Natural killer cell (primary cell): ENCODE measurements at regions not wholly inside any gene's neighbourhood (a gene's known extent, or its start where the extent isn't known, plus 50 kb on each side); places are given as distances from the start of the nearest gene placed in this dataset.

Experiments used
- ATAC-seq, 3 donors: fragments of 150-1000 bp in 2 of 3; fragments of 200-7000 bp in 1 of 3; cut with Tn5 transposase; 1 replicate in 1 of 3; 2 replicates in 2 of 3; pipeline ENCODE4 v1.10.0; 2021; ENCODE audit warnings: mild to moderate bottlenecking in 2 of 3, moderate library complexity in 2 of 3
- DNase-seq, 2 donors: peaks; one replicate each; pipeline versions ENCODE4 v3.0.0 to v3.0.0-alpha.2; 2013 to 2021; ENCODE audit warnings: mixed read lengths in 1 of 2
- H3K27ac ChIP-seq: one replicate; pipeline ENCODE4 v1.5.1; 2013; ENCODE audit warnings: mild to moderate bottlenecking, low read length
- H3K27me3 ChIP-seq: one replicate; pipeline ENCODE4 v1.6.1; 2013; ENCODE audit warnings: low read length; ENCODE audit not compliant: control insufficient read depth, insufficient read depth
- H3K36me3 ChIP-seq: one replicate; pipeline ENCODE4 v1.6.1; 2013; ENCODE audit warnings: low read length; ENCODE audit not compliant: control insufficient read depth, insufficient read depth
- H3K4me1 ChIP-seq: one replicate; pipeline ENCODE4 v1.6.1; 2013; ENCODE audit warnings: low read length; ENCODE audit not compliant: control insufficient read depth, insufficient read depth
- H3K4me3 ChIP-seq: one replicate; pipeline ENCODE4 v1.5.1; 2013; ENCODE audit warnings: low read length
- H3K9me3 ChIP-seq: one replicate; pipeline ENCODE4 v1.6.1; 2013; ENCODE audit warnings: low read length; ENCODE audit not compliant: control insufficient read depth, insufficient read depth
- H3K27ac Mint-ChIP-seq, 2 donors: one replicate each; pipeline ENCODE4 v1.8.0; 2022; ENCODE audit warnings: mild to moderate bottlenecking in 2 of 2, mixed read lengths in 2 of 2, moderate library complexity in 1 of 2
- H3K27me3 Mint-ChIP-seq, 2 donors: one replicate each; pipeline ENCODE4 v1.8.0; 2022; ENCODE audit warnings: low read depth in 2 of 2, mixed read lengths in 2 of 2
- H3K36me3 Mint-ChIP-seq: one replicate; pipeline ENCODE4 v1.8.0; 2022; ENCODE audit warnings: mixed read lengths
- H3K4me1 Mint-ChIP-seq, 2 donors: one replicate each; pipeline ENCODE4 v1.8.0; 2022; ENCODE audit warnings: mixed read lengths in 2 of 2
- H3K4me3 Mint-ChIP-seq: one replicate; pipeline ENCODE4 v1.8.0; 2022; ENCODE audit warnings: mild to moderate bottlenecking, moderate library complexity, mixed read lengths
- H3K9me3 Mint-ChIP-seq, 2 donors: one replicate each; pipeline ENCODE4 v1.8.0; 2022; ENCODE audit warnings: mixed read lengths in 2 of 2
- CTCF ChIP-seq: fragments of 200-600 bp; IDR thresholded peaks from one replicate; pipeline ENCODE4 v1.8.0; 2022; ENCODE audit warnings: antibody characterized with exemption
- WGBS: methylation state at CpG from one replicate; pipeline ENCODE4 v1.1.7; 2013; ENCODE audit warnings: missing lambda C conversion rate; ENCODE audit not compliant: insufficient coverage; 5-methylcytosine and 5-hydroxymethylcytosine counted together
- intact Hi-C: fragments of 100-400 bp; cut with micrococcal nuclease; formaldehyde crosslinking; loops from one replicate; pipeline ENCODE4 v1.14.2; 2022

GRCh38 chr21:16069178-16070112 is 339.7 kb downstream of the USP25 start:
- Mint-ChIP-seq H3K36me3 (no peaks in the 10 kb centered on the region), H3K27me3 (no peaks in the 10 kb centered on the region), H3K4me3 (no peak overlapping the region), H3K4me1 (no peaks in the 10 kb centered on the region), H3K27ac (no peak overlapping the region), H3K9me3 (peaks cover 0 to 3% of the 10 kb centered on the region in 2 donors)
- DNase-seq (no peak), ATAC-seq (no peak)
- TF ChIP-seq CTCF, result no peak
- Histone ChIP-seq H3K36me3 (no peaks in the 10 kb centered on the region), H3K27ac (no peak overlapping the region), H3K4me1 (no peaks in the 10 kb centered on the region), H3K9me3 (no peaks in the 10 kb centered on the region), H3K27me3 (no peaks in the 10 kb centered on the region), H3K4me3 (no peak overlapping the region)
- intact Hi-C loops, result no loop called here
- no CpG with 5 or more reads among the region's 9 CpGs for WGBS

- ATAC-seq, result no peak
- Histone ChIP-seq H3K27ac (no peak overlapping the region), H3K27me3 (no peaks in the 10 kb centered on the region), H3K4me3 (no peak overlapping the region), H3K4me1 (no peaks in the 10 kb centered on the region), H3K36me3 (no peaks in the 10 kb centered on the region), H3K9me3 (no peaks in the 10 kb centered on the region)
- no peak overlapping the region for H3K27ac Mint-ChIP-seq
- peaks cover 0 to 3% of the 10 kb centered on the region in 2 donors for H3K9me3 Mint-ChIP-seq
- no peaks in the 10 kb centered on the region for H3K4me1 Mint-ChIP-seq
- 97% methylated on average over 6 of the region's 7 CpGs for WGBS
- H3K4me3 Mint-ChIP-seq, result no peak overlapping the region
- intact Hi-C loops, result no loop called here
- DNase-seq, result no peak
- H3K27me3 Mint-ChIP-seq, result no peaks in the 10 kb centered on the region
- TF ChIP-seq CTCF, result no peak
- H3K36me3 Mint-ChIP-seq, result no peaks in the 10 kb centered on the region
Measured at GRCh38 chr21:16070207-16070651, 340.4 kb downstream of the USP25 start.

GRCh38 chr21:16071092-16071491 is 341.3 kb downstream of the USP25 start:
- intact Hi-C loops, result no loop called here
- Histone ChIP-seq H3K9me3 (no peaks in the 10 kb centered on the region), H3K4me3 (no peak overlapping the region), H3K27ac (no peak overlapping the region), H3K27me3 (no peaks in the 10 kb centered on the region), H3K4me1 (no peaks in the 10 kb centered on the region), H3K36me3 (no peaks in the 10 kb centered on the region)
- Mint-ChIP-seq H3K9me3 (peaks cover 0 to 2% of the 10 kb centered on the region in 2 donors), H3K27ac (no peak overlapping the region), H3K4me3 (no peak overlapping the region), H3K4me1 (no peaks in the 10 kb centered on the region), H3K27me3 (no peaks in the 10 kb centered on the region), H3K36me3 (no peaks in the 10 kb centered on the region)
- DNase-seq (no peak), ATAC-seq (no peak)
- WGBS, result 93% methylated on average over 9 of the region's 9 CpGs
- TF ChIP-seq CTCF, result no peak
